ENCODE measurements at regions not wholly inside any gene's neighbourhood (a gene's known extent, or its start where the extent isn't known, plus 50 kb on each side); places are given as distances from the start of the nearest gene placed in this dataset.
A peak's percentile ranks its signal among the peaks of the same experiment; 100 is the strongest.

DNA sequence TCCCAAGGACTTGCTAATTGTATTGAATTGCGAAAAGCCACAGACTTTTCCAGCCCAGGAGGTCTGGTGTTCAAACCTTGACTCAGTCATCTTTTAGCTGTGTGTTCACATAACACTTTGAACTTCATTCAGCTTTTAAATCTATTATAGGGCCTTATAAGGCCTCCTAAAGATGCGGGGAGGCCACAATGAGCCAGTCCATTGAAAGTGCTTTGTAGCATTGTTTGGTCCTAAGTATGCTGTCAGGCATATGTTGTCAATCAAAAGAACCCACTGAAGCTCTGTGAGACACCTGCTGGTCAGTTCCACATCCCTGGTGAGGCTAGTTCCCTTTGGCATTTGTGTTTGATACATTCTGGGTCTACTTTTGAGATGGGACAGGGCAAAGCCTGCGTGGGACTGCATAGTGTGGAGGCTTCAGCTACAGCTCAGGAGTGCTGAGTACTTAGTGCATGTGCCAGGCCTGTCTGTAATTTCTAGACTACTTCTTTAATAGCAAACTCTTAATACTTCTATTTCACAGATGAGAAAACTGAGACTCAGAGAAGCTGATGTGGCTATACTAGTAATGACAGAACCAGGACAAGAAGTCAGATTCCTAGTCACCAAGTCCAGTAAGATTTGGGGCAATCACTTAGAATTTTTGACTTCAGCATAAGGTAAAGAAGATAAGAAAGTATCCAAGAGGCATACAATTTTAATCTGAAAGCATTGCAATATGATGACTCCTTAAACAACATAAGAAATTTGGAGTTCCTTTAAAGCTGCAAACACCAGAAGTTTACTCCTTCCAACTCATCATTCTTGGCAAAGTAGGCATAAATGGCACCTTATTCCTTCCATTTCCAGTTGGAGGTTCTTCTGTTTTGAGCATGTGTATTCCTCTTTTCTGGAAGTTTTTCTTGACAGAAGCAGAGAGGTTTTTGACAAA, 213.0 kb downstream of the PDCD6IP start:
- peaks cover 0 to 2% (median 0%) of the 10 kb centered on the region in 3 donors for H3K27me3 ChIP-seq (ENCODE audit: insufficient read depth in 3 of 3, low read length in 2 of 3)
- DNase-seq, result no peak
- H3K36me3 ChIP-seq (ENCODE audit: insufficient read depth in 1 of 2, low read depth in 1 of 2), result no peaks in the 10 kb centered on the region
- no peak overlapping the region for H3K4me3 ChIP-seq
- intact Hi-C loops (cut with DNase I), result no loop called here
- no peaks in the 10 kb centered on the region for H3K4me1 ChIP-seq
- H3K9me3 ChIP-seq, result no peaks in the 10 kb centered on the region
- TF ChIP-seq, protein P1, sequence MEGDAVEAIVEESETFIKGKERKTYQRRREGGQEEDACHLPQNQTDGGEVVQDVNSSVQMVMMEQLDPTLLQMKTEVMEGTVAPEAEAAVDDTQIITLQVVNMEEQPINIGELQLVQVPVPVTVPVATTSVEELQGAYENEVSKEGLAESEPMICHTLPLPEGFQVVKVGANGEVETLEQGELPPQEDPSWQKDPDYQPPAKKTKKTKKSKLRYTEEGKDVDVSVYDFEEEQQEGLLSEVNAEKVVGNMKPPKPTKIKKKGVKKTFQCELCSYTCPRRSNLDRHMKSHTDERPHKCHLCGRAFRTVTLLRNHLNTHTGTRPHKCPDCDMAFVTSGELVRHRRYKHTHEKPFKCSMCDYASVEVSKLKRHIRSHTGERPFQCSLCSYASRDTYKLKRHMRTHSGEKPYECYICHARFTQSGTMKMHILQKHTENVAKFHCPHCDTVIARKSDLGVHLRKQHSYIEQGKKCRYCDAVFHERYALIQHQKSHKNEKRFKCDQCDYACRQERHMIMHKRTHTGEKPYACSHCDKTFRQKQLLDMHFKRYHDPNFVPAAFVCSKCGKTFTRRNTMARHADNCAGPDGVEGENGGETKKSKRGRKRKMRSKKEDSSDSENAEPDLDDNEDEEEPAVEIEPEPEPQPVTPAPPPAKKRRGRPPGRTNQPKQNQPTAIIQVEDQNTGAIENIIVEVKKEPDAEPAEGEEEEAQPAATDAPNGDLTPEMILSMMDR (IDR thresholded peaks at IDR 0.05), result peak; percentile 4
- 86 to 95% (median 94%) methylated on average over 3 of the region's 3 CpGs for WGBS, 3 donors
- ATAC-seq, result no peak
- no peak overlapping the region for H3K27ac ChIP-seq

DNA sequence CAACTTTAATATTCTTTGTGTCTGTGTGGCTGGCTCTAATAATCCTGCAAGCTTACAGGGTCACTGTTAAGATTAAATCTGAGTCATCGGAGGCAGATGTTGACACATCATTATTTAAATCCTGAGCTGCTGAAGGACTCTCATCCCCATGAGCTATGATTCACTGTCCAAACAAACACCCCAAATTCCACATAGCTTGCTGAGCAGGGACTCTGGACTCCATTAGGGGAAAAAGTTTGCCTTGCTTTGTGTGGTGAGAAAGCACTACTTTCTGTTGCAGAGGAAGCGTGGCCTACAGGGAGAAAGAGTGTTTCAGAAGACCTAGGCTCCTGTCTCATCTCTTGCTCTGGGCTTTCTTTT, 213.7 kb downstream of the PDCD6IP start:
- no peak overlapping the region for H3K4me3 ChIP-seq
- no peak overlapping the region for H3K27ac ChIP-seq
- H3K4me1 ChIP-seq, result no peaks in the 10 kb centered on the region
- intact Hi-C loops (cut with DNase I), result no loop called here
- TF ChIP-seq, protein P1 (IDR thresholded peaks at IDR 0.05), result no peak
- DNase-seq (no peak), ATAC-seq (peak in 2 of 4 donors; percentile 32 to 49)
- H3K9me3 ChIP-seq, result no peaks in the 10 kb centered on the region
- 67 to 75% (median 75%) methylated on average over 2 of the region's 2 CpGs for WGBS, 3 donors
- no peaks in the 10 kb centered on the region for H3K36me3 ChIP-seq (ENCODE audit: insufficient read depth in 1 of 2, low read depth in 1 of 2)
- H3K27me3 ChIP-seq (ENCODE audit: insufficient read depth in 3 of 3, low read length in 2 of 3), result peaks cover 0 to 2% (median 0%) of the 10 kb centered on the region in 3 donors

DNA sequence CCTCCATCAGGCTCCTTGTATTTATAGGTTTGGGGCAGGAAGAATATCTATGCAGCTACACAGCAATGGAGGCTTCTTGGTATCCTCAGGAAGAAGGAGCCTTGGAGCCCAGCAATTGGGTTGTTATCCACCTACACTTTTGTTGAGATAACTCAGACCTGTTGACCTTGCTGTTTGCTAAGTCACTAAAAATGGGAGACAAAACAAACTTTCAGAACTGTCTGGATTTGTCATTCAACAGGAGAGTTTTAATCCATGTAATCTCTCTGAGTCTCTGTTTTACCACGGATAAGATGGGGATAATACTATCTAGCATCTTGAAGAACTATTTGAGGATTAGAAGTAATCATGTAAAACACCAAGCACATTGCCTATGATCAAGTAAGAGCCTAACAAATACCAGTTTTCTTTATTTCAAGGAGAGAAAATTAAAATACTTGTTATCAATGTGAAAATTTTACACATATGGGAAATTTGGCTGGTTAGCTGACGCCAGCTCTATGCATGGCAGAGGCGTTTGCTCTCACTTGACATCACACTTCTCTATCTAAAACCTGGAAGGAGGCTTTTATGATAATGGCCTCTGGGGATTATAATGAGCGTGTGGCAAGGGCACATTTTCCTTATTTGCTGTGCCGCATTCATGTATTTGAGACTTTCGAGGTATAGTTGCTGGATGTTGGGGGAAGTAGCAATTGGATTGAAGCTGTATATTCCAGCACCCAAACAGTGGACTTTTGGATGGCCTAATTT, 215.6 kb downstream of the PDCD6IP start:
- ATAC-seq (no peak), DNase-seq (no peak)
- 82 to 91% (median 82%) methylated on average over 6 of the region's 6 CpGs for whole genome bisulfite sequencing, 3 donors
- H3K27me3 ChIP-seq (ENCODE audit: insufficient read depth in 3 of 3, low read length in 2 of 3), result no peaks in the 10 kb centered on the region
- no peaks in the 10 kb centered on the region for H3K36me3 ChIP-seq (ENCODE audit: insufficient read depth in 1 of 2, low read depth in 1 of 2)
- intact Hi-C loops (cut with DNase I), result no loop called here
- H3K9me3 ChIP-seq, result no peaks in the 10 kb centered on the region
- TF ChIP-seq, protein P1 (IDR thresholded peaks at IDR 0.05), result no peak
- no peak overlapping the region for H3K4me3 ChIP-seq
- H3K27ac ChIP-seq, result no peak overlapping the region
- no peaks in the 10 kb centered on the region for H3K4me1 ChIP-seq

DNA sequence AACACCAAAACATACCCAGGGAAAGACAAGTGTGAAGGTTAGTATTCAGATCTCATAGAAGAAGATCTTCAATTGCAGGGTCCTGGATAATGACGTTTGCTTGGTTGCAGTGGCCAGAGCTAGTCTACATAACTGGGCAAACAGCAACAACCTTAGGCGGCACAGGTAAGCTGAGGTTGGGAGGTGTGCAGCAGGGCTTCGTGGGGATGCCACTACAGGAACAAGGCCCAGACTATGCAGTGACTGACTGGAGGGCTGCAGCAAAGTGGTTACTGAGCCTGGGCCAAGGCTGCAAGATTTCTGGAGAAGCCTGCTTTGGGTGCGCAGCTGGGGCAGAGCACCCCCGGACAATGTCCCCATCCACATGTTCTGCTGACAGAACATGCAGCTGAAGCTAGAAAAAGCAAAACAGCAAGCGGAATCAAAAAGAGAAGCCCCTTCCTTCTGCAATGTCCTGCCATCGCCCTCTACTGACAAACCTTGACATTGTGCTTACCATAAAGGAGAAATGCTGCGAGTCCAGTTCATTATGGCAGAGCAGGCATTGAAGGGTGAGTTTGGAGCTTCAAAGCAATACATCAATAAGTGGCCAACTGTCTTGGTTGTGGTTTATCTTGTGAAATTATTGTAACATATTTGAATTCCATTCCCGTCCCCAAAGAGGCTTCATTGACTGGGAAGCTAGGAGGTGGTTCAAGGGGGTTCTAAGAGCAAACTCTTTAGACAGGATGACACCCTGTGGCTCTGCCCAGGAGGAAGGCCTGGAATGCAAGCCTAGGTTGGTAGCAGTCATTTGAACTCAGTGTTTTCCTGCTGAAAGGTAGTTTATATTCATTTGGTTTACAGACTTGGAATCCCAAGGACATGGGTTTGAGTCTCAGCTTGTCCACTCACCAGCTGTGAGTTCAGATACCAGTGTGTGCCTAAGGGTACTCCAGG, 217.0 kb downstream of the PDCD6IP start:
- intact Hi-C loops (cut with DNase I), result no loop called here
- DNase-seq (no peak), ATAC-seq (no peak)
- TF ChIP-seq, protein P1 (IDR thresholded peaks at IDR 0.05), result no peak
- H3K9me3 ChIP-seq, result no peaks in the 10 kb centered on the region
- no peak overlapping the region for H3K4me3 ChIP-seq
- 80 to 89% (median 84%) methylated on average over 9 of the region's 9 CpGs for WGBS, 3 donors
- no peaks in the 10 kb centered on the region for H3K4me1 ChIP-seq
- no peak overlapping the region for H3K27ac ChIP-seq
- H3K27me3 ChIP-seq (ENCODE audit: insufficient read depth in 3 of 3, low read length in 2 of 3), result no peaks in the 10 kb centered on the region
- no peaks in the 10 kb centered on the region for H3K36me3 ChIP-seq (ENCODE audit: insufficient read depth in 1 of 2, low read depth in 1 of 2)
